ENCODE measurements at regions not wholly inside any gene's neighbourhood (a gene's known extent, or its start where the extent isn't known, plus 50 kb on each side); places are given as distances from the start of the nearest gene placed in this dataset.

DNA sequence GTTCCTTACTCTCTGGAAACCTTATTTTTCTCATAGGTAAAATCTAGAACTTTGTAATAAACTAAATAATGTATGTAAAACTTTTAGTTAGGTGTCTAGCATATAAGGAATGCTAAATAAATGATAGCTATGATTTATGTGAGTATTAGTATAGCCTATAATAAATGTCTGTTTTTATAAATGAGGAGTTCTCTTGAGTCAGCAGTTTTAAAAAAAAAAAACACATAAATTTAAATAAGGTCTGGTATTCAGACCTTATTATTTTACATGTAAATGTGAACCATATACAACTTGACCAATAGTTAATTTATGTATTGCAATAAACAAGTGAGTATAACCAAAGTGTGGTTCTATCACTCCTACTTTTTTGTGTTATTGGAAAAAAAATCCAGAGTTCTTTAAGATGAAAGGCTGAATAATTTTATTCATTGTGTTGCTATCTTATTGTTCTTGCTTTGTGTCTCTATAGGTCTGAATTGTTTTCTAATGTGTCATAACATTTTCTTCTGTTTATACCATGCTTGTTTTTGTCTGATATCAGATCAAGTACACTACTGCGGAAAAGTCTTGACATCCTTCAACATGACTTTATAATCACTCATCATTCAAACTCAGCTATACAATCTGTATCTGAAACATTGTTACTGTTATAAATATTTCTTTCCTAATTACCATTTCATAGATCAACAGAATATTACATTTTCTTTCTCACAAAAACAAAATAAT, 115.7 kb downstream of the RASSF9 start:
- no peak overlapping the region for H3K4me3 ChIP-seq
- H3K36me3 ChIP-seq (ENCODE audit: insufficient read depth in 1 of 2, low read depth in 1 of 2), result no peaks in the 10 kb centered on the region
- H3K4me1 ChIP-seq, result no peaks in the 10 kb centered on the region
- no peaks in the 10 kb centered on the region for H3K9me3 ChIP-seq
- intact Hi-C loops (cut with DNase I), result no loop called here
- ATAC-seq (no peak), DNase-seq (no peak)
- no peak overlapping the region for H3K27ac ChIP-seq
- WGBS, 3 donors, result 93 to 96% (median 94%) methylated on average over 1 of the region's 1 CpG
- TF ChIP-seq, protein P1, sequence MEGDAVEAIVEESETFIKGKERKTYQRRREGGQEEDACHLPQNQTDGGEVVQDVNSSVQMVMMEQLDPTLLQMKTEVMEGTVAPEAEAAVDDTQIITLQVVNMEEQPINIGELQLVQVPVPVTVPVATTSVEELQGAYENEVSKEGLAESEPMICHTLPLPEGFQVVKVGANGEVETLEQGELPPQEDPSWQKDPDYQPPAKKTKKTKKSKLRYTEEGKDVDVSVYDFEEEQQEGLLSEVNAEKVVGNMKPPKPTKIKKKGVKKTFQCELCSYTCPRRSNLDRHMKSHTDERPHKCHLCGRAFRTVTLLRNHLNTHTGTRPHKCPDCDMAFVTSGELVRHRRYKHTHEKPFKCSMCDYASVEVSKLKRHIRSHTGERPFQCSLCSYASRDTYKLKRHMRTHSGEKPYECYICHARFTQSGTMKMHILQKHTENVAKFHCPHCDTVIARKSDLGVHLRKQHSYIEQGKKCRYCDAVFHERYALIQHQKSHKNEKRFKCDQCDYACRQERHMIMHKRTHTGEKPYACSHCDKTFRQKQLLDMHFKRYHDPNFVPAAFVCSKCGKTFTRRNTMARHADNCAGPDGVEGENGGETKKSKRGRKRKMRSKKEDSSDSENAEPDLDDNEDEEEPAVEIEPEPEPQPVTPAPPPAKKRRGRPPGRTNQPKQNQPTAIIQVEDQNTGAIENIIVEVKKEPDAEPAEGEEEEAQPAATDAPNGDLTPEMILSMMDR (IDR thresholded peaks at IDR 0.05), result no peak
- H3K27me3 ChIP-seq (ENCODE audit: insufficient read depth in 3 of 3, low read length in 2 of 3), result no peaks in the 10 kb centered on the region

DNA sequence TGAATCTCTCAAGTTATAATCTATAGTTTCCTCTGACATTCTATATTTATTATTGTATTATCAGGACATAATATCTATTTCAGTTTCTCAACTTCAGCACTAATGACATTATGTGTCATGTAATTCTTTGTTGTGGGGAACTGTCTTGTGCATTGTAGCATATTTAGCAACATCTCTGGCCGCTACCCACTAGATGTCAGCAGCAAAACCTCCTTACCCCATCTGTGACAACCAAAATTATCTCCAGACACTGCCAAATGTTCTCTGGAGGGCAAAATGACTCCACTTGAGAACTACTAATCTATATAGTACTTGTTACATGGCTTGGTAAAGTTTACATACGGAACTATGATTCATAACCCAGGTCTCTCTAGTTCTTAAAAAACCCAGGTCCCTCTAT, 110.2 kb downstream of the RASSF9 start:
- Histone ChIP-seq H3K27me3 (ENCODE audit: insufficient read depth in 3 of 3, low read length in 2 of 3) (no peaks in the 10 kb centered on the region), H3K4me3 (no peak overlapping the region), H3K4me1 (no peaks in the 10 kb centered on the region), H3K27ac (no peak overlapping the region), H3K36me3 (ENCODE audit: insufficient read depth in 1 of 2, low read depth in 1 of 2) (no peaks in the 10 kb centered on the region), H3K9me3 (no peaks in the 10 kb centered on the region)
- DNase-seq (no peak), ATAC-seq (no peak)
- intact Hi-C loops (cut with DNase I), result loop anchor here in 1 of 2 donors (2.0 kb wide), 1 partner anchor 15 kb away; no protein-coding TSS in a partner anchor
- TF ChIP-seq, protein P1 (IDR thresholded peaks at IDR 0.05), result no peak
- 75 to 79% (median 77%) methylated on average over 2 of the region's 2 CpGs for WGBS, 3 donors

DNA sequence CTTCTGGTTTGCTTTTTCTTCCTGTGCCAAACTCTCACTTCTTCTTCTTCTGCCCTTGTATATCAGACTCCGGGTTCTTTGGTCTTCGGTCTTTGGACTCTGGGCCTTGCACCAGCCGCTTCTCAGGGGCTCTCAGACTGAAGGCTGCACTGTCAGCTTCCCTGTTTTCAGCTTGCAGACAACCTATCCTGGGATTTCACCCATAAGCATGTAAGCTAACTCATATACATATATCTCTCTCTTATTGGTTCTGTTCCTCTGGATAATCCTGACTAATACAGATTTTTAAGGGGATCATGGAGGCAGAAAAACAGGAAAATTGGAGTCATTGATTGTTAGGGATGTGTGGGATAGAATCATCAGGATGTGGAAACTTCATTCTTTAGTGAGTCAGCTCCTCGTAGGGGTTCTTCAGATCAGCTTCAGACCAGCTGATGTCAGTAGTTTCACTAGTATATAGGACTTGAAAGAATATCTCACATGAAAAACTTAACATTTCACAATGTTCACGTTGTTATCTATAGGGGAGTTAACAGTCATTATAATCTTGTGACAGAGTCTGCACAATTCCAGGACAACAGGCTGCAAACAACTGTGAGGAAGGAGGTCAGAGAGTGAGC, 102.9 kb downstream of the RASSF9 start:
- intact Hi-C loops (cut with DNase I), result no loop called here
- H3K36me3 ChIP-seq (ENCODE audit: insufficient read depth in 1 of 2, low read depth in 1 of 2), result no peaks in the 10 kb centered on the region
- H3K27ac ChIP-seq, result no peak overlapping the region
- 79 to 88% (median 81%) methylated on average over 5 of the region's 5 CpGs for WGBS, 3 donors
- no peaks in the 10 kb centered on the region for H3K27me3 ChIP-seq (ENCODE audit: insufficient read depth in 3 of 3, low read length in 2 of 3)
- no peaks in the 10 kb centered on the region for H3K9me3 ChIP-seq
- H3K4me1 ChIP-seq, result no peaks in the 10 kb centered on the region
- no peak for ATAC-seq
- no peak for DNase-seq
- TF ChIP-seq, protein P1 (IDR thresholded peaks at IDR 0.05), result no peak
- no peak overlapping the region for H3K4me3 ChIP-seq

DNA sequence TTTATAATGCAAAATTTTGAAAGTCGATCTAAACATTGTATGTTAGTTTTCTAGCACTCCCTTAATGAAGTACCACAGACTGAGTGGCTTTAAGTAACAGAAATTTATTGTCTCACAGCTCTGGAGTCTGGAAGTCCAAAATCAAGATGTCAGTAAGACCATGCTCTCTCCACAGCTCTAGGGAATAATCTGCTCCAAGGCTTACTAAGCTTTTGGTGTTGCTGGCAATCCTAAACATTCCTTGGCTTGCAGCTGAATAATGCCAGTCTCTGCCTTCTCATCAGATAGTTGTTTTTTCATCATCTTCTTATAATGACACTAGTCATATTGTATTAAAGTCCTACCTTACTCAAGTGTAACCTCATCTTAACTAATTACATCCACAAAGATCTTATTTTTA, 102.2 kb downstream of the RASSF9 start:
- Histone ChIP-seq H3K9me3 (no peaks in the 10 kb centered on the region), H3K36me3 (ENCODE audit: insufficient read depth in 1 of 2, low read depth in 1 of 2) (no peaks in the 10 kb centered on the region), H3K4me3 (no peak overlapping the region), H3K27ac (no peak overlapping the region), H3K4me1 (no peaks in the 10 kb centered on the region), H3K27me3 (ENCODE audit: insufficient read depth in 3 of 3, low read length in 2 of 3) (no peaks in the 10 kb centered on the region)
- TF ChIP-seq, protein P1 (IDR thresholded peaks at IDR 0.05), result no peak
- no peak for ATAC-seq
- WGBS, 3 donors, result 85 to 88% (median 86%) methylated on average over 1 of the region's 1 CpG
- no peak for DNase-seq
- intact Hi-C loops (cut with DNase I), result no loop called here
